ENCODE measurements at regions not wholly inside any gene's neighbourhood (a gene's known extent, or its start where the extent isn't known, plus 50 kb on each side); places are given as distances from the start of the nearest gene placed in this dataset.

- H3K27ac ChIP-seq (ENCODE audit: low read depth, low read length), result no peak overlapping the region
- H3K4me2 ChIP-seq (ENCODE audit: low read depth, low read length, poor library complexity, severe bottlenecking), result no peak overlapping the region
- no peaks in the 10 kb centered on the region for H3K9me2 ChIP-seq (replicated peaks; ENCODE audit: insufficient read depth, low read length)
- H3K27me3 ChIP-seq (ENCODE audit: low read length), result no peaks in the 10 kb centered on the region
- H3K4me3 ChIP-seq (ENCODE audit: insufficient read depth, low read length, poor library complexity, severe bottlenecking), result no peak overlapping the region
- no peaks in the 10 kb centered on the region for H3F3A ChIP-seq (ENCODE audit: insufficient read depth)
- H3K36me3 ChIP-seq (ENCODE audit: low read length), result no peaks in the 10 kb centered on the region
- H2AFZ ChIP-seq (ENCODE audit: low read depth, low read length, severe bottlenecking), result no peak overlapping the region
- no peaks in the 10 kb centered on the region for H3K79me2 ChIP-seq (ENCODE audit: insufficient read depth, low read length)
- TF ChIP-seq EZH2phosphoT487 (conservative IDR thresholded peaks at IDR 0.05; ENCODE audit: low read length), result no peak
- TF ChIP-seq, protein P1, sequence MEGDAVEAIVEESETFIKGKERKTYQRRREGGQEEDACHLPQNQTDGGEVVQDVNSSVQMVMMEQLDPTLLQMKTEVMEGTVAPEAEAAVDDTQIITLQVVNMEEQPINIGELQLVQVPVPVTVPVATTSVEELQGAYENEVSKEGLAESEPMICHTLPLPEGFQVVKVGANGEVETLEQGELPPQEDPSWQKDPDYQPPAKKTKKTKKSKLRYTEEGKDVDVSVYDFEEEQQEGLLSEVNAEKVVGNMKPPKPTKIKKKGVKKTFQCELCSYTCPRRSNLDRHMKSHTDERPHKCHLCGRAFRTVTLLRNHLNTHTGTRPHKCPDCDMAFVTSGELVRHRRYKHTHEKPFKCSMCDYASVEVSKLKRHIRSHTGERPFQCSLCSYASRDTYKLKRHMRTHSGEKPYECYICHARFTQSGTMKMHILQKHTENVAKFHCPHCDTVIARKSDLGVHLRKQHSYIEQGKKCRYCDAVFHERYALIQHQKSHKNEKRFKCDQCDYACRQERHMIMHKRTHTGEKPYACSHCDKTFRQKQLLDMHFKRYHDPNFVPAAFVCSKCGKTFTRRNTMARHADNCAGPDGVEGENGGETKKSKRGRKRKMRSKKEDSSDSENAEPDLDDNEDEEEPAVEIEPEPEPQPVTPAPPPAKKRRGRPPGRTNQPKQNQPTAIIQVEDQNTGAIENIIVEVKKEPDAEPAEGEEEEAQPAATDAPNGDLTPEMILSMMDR (IDR thresholded peaks at IDR 0.05; ENCODE audit: insufficient read depth, low read length, poor library complexity, severe bottlenecking), result no peak
- H3K9ac ChIP-seq (ENCODE audit: low read length), result no peak overlapping the region
- no peaks in the 10 kb centered on the region for H3K9me3 ChIP-seq (ENCODE audit: insufficient read depth, low read length)
- no peaks in the 10 kb centered on the region for H4K20me1 ChIP-seq (ENCODE audit: low read depth, low read length)
Observed at GRCh38 chr11:11709447-11710239, 87.8 kb upstream of the GALNT18 start.

DNA sequence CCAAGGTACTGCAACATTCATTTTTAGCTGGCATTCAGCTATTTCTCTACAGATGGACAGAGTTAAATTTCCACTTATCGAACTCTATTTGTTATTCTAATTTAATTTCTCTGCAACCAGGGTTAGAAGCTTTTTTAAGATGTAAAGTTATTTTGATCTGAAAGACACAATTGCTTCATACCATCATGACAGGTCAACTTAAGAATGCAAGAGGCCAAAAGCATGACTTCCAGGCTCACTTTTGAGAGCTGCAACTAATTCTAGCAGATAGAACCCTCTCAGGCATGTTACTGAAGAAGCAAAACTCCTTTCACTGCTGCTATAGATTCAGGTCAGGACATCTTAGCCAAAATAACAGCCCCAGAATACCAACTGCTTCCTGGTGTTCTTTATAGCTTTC lies 86.5 kb upstream of the GALNT18 start:
- H3K4me2 ChIP-seq (ENCODE audit: low read depth, low read length, poor library complexity, severe bottlenecking), result no peak overlapping the region
- no peaks in the 10 kb centered on the region for H3K9me3 ChIP-seq (ENCODE audit: insufficient read depth, low read length)

GRCh38 chr11:11706028-11706427 lies 84.2 kb upstream of the GALNT18 start:
- Histone ChIP-seq H3K27me3 (ENCODE audit: low read length) (no peaks in the 10 kb centered on the region), H3K36me3 (ENCODE audit: low read length) (no peaks in the 10 kb centered on the region), H4K20me1 (ENCODE audit: low read depth, low read length) (no peaks in the 10 kb centered on the region), H3K4me3 (ENCODE audit: insufficient read depth, low read length, poor library complexity, severe bottlenecking) (no peak overlapping the region), H3K9me3 (ENCODE audit: insufficient read depth, low read length) (no peaks in the 10 kb centered on the region), H3F3A (ENCODE audit: insufficient read depth) (no peaks in the 10 kb centered on the region), H3K27ac (ENCODE audit: low read depth, low read length) (no peak overlapping the region), H3K9me2 (replicated peaks; ENCODE audit: insufficient read depth, low read length) (no peaks in the 10 kb centered on the region), H2AFZ (ENCODE audit: low read depth, low read length, severe bottlenecking) (no peak overlapping the region), H3K4me2 (ENCODE audit: low read depth, low read length, poor library complexity, severe bottlenecking) (no peak overlapping the region), H3K79me2 (ENCODE audit: insufficient read depth, low read length) (no peaks in the 10 kb centered on the region), H3K9ac (ENCODE audit: low read length) (no peak overlapping the region)
- TF ChIP-seq, protein P1 (IDR thresholded peaks at IDR 0.05; ENCODE audit: insufficient read depth, low read length, poor library complexity, severe bottlenecking), result no peak
- no peak for TF ChIP-seq EZH2phosphoT487 (conservative IDR thresholded peaks at IDR 0.05; ENCODE audit: low read length)

More for the DNA sequence above, 86.5 kb upstream of the GALNT18 start:
- Histone ChIP-seq H3K27me3 (ENCODE audit: low read length) (no peaks in the 10 kb centered on the region), H3K79me2 (ENCODE audit: insufficient read depth, low read length) (no peaks in the 10 kb centered on the region), H2AFZ (ENCODE audit: low read depth, low read length, severe bottlenecking) (no peak overlapping the region), H3K9me2 (replicated peaks; ENCODE audit: insufficient read depth, low read length) (no peaks in the 10 kb centered on the region), H3K27ac (ENCODE audit: low read depth, low read length) (no peak overlapping the region), H3F3A (ENCODE audit: insufficient read depth) (no peaks in the 10 kb centered on the region), H3K4me3 (ENCODE audit: insufficient read depth, low read length, poor library complexity, severe bottlenecking) (no peak overlapping the region), H3K36me3 (ENCODE audit: low read length) (no peaks in the 10 kb centered on the region), H4K20me1 (ENCODE audit: low read depth, low read length) (no peaks in the 10 kb centered on the region), H3K9ac (ENCODE audit: low read length) (no peak overlapping the region)
- no peak for TF ChIP-seq EZH2phosphoT487 (conservative IDR thresholded peaks at IDR 0.05; ENCODE audit: low read length)
- TF ChIP-seq, protein P1 (IDR thresholded peaks at IDR 0.05; ENCODE audit: insufficient read depth, low read length, poor library complexity, severe bottlenecking), result no peak
